Kidney capillary endothelial cell (primary cell): ENCODE measurements at regions not wholly inside any gene's neighbourhood (a gene's known extent, or its start where the extent isn't known, plus 50 kb on each side); places are given as distances from the start of the nearest gene placed in this dataset.
A peak's percentile ranks its signal among the peaks of the same experiment; 100 is the strongest.
"Not testable (repeated sequence)": the region's sequence is repeated elsewhere in the genome, so short reads cannot be mapped to it uniquely, and the experiment has no call there.

ENCODE experiments used
- DNase-seq: peaks from one replicate; pipeline ENCODE4 v3.0.0-alpha.2; 2018; ENCODE audit warnings: low spot score

DNA sequence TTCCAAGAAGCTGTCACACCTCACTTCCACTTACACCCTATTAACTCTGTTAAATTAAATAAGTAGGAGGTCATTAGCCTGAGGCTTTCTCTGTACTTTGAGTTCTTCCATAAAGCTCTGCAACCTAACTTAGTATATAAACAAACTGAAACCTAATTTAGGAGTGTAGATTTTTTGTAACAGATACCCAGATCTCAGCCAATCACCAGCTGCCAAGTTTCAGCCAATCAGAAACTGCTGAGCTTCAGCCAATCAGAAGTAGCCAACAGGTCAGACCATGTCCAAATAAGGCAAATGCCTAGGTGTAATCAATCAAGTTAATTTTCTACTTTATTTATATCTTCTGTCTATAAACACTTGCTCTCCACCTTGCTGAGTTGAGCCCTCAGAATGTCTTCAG lies 142.7 kb upstream of the SULF2 start:
- DNase-seq, result no peak

DNA sequence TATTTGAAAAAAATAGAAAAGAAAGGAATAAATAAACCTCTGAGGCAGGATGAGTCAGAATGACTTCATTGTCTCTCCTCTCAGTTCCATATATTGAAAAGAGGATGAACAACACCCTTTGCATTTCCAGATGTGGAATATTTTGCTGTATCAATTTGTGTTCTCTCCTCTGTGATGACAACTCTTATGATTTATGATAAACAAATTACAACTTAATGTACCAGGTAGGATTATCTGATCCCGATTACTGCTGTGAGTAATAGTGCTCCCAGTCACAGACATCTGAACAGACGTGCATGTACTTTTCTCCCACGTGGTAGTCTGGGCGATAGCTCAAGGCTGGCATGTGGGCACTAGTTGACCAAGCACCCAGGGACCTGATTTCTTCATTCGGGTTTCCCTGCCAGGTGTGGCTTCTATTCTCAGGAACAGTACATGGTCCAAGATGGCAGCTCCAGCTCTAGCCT lies 142.1 kb upstream of the SULF2 start:
- DNase-seq, result peak; percentile 61

DNA sequence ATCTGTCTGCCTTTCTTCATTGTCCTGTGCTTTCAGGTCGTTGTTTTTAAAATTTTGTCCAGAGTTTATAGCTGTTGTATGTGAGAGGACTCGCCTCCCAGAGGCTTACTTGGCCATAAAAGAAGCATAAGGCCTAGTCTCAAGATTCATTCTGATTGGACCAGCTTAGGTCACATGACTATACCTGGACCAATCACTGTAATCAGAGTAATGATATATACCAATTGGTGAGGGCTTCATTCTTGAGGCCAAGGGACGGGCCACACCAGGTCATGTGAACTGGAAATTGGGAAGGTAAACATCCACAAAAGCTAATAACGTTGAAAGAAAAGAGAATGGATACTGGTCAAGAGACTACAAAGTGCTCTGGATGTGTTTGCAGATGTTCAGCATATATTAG lies 141.4 kb upstream of the SULF2 start:
- no peak for DNase-seq

DNA sequence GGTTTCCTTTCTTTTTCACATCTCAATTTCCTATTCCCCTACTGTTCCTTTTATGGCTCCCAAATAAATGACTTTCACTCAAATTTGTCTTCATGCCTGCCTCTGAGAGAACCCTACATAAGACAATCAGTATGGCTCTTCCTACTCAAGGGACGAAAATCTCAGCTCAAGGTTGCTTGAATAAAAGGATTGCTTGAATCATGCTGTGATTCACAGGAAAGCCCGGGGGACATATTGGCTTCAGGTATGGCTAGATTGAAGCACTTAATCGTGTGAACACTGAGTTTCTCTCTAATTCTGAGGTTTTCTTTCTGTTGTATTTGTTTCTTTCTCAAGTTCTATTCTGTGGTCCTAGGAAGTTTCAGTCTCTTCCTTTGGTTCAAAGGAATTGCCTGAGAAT lies 140.3 kb upstream of the SULF2 start:
- no peak for DNase-seq

GRCh38 chr20:47922269-47922668 lies 137.0 kb upstream of the SULF2 start:
- no peak for DNase-seq

- DNase-seq, result not testable (repeated sequence)
Measured at GRCh38 chr20:47921829-47922228, 136.5 kb upstream of the SULF2 start.

DNA sequence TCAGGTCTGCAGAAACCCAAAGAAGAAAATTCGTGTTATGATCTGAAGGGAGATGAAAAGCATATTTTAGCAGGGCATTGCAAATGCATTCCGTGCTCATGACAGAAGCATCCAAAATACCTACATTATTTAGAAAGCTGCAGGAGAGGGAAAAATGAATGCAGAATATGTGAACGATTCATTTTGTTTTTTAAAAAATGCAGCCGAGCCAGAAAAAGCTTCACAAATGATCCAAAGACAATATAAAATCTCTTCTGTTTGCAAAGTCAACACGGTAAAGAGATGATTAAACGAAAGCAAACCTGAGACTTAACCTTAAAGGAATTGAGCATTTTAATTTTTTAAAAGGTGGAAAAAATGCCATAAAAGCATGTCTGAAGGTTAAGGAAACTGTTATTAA lies 136.1 kb upstream of the SULF2 start:
- DNase-seq, result no peak

- no peak for DNase-seq
Measured at GRCh38 chr20:47917549-47918070, 132.3 kb upstream of the SULF2 start.

GRCh38 chr20:47915495-47915894 lies 130.2 kb upstream of the SULF2 start:
- DNase-seq, result no peak

GRCh38 chr20:47914792-47915191 lies 129.5 kb upstream of the SULF2 start:
- no peak for DNase-seq

GRCh38 chr20:47912786-47913501 lies 127.7 kb upstream of the SULF2 start:
- DNase-seq, result not testable (repeated sequence)

DNA sequence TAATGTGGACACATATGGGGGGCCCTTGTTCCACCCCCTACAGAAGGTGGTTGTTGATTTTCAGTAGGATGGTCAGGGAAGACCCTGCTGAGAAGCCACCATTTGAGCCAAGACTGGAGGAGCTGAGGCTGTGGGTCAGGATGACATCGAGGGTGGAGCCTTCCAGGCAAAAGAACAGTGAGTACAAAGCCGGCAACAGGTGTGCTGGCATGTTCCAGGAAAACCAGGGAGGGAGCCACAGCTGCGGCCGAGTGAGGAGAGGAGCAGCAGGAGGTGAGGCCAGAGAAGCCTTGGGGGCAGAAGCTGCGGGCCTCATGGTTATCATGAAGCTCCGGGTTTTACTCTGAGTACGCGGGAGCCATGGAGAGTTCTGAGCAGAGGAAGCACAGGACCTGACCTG lies 126.9 kb upstream of the SULF2 start:
- DNase-seq, result not testable (repeated sequence)

DNA sequence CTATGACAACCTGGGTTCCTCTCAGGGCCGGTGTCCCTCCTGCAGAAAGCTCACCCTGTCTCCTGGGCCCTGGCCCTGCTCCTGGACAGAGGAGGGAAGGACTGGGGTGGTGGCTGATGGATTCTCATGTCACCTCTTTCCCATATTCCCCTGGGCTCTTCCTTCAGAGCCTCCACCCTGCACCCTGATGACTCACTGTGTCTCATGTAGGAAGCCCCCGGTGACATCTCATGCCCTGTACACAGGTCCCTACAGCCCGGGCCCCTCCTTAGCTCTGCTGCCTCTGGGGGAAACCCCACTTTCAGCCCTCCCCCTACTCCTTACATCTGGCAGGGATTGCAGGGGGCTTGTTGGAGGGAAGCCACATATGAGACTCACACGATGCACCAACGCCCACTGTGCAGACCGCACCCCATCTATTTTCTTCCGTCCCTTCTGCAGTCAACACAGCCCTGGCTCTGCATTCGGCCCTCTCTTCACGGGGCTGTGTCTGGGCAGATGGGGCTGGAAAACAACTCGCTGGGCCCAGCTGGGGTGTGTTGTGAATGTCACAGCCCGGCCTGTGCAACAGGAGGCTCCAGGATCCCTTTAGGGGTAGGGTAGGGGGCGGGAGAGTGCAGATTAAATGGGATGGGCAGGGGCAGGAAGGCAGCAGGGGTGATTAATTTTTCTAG lies 124.6 kb upstream of the SULF2 start:
- not testable (repeated sequence) for DNase-seq

- DNase-seq, result not testable (repeated sequence)
Measured at GRCh38 chr20:47908361-47909035, 123.2 kb upstream of the SULF2 start.

DNA sequence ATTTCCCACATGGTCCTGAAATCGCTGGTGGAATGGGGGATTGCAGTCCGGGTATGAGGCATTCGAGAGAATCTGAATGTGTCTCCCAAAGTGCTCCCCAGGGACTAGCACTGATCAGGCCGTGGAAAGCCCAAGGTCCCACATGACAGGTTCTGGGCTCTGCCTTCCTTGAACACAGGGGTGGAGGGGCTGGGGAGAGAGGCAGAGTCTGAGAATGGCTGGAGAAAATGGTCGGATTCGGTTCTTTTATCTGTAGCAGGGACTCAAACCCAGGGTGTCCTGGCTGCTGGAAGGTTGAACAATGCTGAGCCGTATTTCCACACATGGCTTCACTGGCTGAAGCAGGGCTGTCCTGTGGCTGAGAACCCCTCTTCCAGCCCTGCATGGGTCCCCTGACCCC lies 122.7 kb upstream of the SULF2 start:
- not testable (repeated sequence) for DNase-seq

GRCh38 chr20:47907031-47907675 lies 121.9 kb upstream of the SULF2 start:
- DNase-seq, result no peak

- no peak for DNase-seq
Measured at GRCh38 chr20:47906348-47906660, 121.0 kb upstream of the SULF2 start.

DNA sequence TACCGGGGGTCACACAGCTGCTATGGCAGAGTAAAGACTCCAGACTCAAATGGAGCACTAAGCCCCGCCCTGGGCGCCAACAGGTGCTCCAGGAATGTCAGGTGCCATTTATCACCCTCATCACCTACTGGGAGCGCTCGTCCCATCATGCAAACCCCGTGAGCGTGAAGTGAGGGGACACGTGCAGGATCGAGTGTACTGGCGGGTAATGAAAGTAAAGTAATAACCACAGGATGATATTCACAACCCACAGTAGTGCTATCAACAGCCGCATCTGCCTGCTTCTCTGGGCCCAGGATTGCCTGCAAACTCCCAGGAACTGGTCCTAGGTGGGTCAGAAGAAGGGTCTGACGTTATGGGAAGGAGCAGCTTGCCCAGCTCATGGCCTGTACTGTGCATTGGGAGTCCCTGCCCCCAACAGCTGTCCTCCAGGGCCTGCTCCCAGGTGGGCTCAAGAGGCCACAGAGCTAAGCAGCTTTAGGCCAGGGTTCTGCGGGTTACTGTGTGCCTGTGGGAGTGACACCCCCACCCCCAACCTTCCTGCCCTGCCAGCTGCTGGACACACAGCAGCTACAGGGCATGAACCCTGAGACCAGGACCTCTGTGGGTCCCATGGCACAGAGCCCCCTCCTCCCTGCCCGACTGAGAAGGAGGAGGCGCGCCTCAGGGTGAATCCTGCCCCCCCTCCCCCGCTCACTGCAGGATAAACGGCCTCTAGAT lies 120.5 kb upstream of the SULF2 start:
- DNase-seq, result no peak

- DNase-seq, result not testable (repeated sequence)
Measured at GRCh38 chr20:47903009-47903408, 117.7 kb upstream of the SULF2 start.

DNA sequence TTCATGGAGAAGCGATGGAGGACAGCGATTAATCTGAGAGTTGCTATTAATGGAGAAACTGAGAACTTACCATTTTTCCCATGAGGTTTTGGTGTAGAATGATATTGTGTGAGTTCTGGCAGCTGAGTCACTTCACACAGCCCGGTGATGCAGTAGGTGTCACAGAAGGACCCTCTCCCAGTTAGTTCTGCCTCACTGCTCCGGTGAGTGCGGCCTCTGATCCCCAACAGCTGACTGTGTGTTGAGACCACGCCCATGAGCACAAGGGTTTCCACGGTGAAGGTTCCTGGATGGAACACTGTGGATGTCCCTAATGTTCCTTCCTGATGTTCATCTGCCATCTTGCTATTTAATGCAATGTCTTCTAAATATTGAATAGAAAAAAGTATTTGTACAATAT lies 114.0 kb upstream of the SULF2 start:
- not testable (repeated sequence) for DNase-seq

GRCh38 chr20:47897461-47897860 lies 112.2 kb upstream of the SULF2 start:
- no peak for DNase-seq

DNA sequence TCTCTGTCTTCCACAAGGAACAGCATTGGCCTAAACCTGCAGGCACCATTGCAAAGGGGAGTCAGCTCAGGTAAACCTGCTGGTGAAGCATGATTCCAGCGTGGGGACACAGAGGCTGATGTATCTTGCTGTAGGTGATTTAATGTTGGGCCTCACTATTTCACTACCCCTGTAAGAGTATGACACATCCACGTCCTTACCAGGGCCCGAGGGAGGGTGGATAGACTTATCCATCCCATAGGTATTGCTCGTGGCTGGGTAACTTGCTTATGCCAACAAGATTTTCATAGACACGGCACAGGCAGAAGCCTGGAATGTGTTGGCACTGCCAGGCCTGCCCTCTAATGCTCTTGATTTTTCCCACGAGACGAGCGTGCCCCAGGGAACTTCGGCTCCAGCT lies 107.4 kb upstream of the SULF2 start:
- DNase-seq, result not testable (repeated sequence)
